Forelimb muscle (tissue), 1 donor: ENCODE measurements at regions not wholly inside any gene's neighbourhood (a gene's known extent, or its start where the extent isn't known, plus 50 kb on each side); places are given as distances from the start of the nearest gene placed in this dataset.
"Not testable (repeated sequence)": the region's sequence is repeated elsewhere in the genome, so short reads cannot be mapped to it uniquely, and the experiment has no call there.

Experiments
- DNase-seq: peaks from one replicate; pipeline ENCODE4 v3.0.0-alpha.2; 2013; ENCODE audit warnings: low read depth

DNA sequence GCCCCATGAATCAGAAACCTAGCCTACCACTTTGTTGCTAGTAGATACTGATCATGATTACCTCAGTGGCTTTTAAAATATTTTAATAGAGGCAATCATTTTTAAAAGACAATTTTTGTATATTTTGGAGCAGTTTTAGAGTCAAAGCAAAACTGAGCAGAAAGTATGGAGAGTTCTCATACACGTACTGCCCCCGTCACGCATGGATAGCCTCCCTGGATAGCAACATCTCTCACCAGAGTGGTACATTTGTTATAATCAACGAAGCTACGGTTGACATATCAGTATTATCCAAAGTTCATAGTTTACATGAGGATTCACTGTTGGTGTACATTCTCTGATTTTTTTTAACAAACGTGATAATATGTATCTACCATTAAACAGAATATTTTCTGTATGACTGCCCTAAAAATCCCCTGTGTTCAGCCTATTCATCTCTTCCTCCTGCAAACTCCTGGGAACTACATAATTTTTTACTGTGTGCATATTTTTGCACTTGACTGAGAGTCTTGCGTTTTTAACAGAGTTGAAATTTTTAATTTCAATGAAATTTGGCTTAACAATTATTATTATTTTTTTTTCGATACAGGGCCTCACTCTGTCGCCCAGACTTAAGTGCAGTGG, 1436.8 kb upstream of the PCDH9 start:
- no peak for DNase-seq

DNA sequence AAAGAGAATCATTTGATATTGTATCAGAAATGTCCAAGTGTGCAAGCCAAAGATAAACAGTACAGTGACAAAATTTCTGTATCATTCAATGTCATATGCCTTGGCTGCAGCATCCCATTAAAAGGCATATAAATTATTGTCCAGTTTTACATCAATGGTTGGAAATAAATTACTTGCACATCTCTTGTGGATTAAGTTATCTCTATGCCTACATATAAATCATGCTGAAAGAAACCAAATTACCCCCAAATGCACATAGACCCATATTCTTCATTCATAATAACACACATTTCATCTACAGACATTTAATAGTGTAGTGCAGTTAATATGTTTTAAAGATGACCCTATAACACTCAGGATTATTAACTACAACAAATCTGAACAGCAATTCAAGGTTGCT, 1415.7 kb upstream of the PCDH9 start:
- no peak for DNase-seq

DNA sequence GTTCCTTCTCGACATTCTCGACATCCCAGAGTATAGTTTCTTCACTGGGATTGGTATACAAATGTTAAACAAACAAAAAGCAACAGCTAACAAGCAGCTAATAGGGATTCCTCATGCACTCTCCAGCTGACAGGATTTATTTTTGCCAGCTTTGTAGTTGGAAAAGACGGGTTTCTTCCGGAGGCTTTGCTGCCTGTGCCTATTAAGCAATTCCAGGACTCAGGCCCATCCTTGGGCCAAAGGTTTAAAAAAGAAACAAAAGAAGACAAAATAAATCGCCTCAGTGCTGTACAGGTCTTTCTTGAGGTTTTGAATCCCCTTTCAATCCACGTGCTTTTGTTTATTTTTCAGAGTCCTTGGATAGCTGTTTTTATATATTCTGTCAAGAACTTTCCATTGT, 1414.5 kb upstream of the PCDH9 start:
- no peak for DNase-seq

DNA sequence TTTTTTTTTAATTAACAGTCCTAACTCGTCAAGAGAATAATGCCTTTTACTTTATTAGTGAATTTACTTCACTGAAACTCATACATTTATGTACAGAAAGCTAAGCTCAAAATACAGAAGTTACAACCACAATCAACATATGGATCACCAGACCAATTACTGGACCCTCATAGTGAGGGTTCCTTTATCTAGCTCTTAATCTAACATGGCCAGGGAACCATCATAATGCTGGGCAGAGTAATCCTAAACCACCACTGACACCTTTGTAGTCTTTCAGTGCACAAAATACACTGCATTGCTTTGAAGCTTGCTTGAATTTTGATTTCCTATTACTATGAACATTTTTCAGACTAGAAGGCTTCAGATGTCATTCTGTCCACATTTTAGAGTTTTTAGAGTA, 1406.6 kb upstream of the PCDH9 start:
- DNase-seq: no peak

DNA sequence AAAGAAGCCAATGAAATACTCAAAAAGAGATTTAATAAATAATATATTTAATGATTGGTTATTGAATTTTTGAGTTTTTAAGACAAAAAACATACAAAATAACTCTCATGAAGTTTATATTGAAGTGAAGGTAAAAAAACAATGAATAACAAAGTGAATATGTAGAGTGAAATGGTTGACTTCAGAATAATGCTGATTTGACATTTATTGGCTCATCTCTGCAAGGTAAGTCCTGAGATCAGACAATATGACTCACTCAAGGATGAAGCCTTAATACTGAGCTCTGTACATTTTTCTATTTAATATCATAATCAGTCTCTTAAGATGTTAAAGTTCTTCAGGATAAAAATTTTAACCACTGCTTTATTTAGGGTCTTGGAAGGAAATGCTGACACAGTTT, 1398.9 kb upstream of the PCDH9 start:
- no peak for DNase-seq

DNA sequence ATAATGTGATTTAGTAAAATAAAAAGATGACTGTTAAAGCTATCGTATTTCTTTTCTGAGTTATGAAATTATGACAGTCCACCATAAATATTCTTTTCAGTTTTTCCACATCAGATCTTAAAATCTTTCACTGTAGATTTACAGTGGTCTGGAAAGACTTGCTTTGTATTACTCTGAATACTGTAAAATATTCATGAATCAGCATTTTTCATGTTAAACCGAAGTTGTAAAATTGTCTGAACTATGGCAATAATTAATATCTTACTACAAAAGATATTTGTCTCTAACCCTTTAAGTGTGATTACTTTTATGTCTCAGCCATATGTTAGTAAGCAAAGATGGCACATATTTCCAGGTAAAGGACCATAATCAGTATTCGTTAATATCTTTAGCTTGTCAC, 1397.2 kb upstream of the PCDH9 start:
- DNase-seq: no peak

DNA sequence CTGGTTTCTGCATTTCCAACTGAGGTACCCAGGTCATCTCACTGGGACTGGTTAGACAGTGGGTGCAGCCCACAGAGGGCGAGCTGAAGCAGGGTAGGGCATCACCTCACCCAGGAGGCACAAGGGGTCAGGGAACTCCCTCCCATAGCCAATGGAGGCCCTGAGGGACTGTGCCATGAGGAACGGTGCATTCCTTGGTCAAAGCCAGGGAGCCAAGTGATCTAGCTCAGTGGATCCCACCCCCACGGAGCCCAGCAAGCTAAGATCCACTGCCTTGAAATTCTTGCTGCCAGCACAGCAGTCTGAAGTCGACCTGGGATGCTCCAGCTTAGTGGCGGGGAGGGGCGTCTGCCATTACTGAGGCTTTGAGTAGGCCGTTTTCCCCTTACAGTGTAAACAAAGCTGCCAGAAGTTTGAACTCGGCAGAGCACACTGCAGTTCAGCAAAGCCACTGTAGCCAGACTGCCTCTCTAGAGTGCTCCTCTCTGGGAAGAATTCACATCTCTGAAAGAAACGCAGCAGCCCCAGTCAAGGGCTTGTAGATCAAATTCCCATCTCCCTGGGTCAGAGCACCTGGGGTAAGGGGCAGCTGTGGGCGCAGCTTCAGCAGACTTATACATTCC, 1386.6 kb upstream of the PCDH9 start:
- DNase-seq: no peak

DNA sequence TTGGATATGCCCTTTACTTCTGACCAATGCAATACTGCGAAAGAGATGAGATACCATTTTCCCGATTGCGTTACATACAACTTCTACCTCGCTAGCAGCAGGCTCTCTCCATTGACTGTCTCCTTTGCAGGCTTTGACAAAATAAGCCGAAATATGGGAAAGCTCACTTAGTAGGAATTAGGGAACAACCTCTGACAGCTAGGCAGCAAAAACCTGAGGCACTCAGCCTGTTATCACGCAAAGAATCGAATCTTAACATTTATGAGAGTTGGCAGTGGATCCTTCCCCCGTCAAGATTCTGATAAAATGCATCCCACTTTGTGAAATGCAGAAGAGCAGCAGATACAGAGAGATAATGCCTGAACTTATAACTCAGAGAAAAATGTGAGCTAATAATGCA, 1379.5 kb upstream of the PCDH9 start:
- DNase-seq: no peak

DNA sequence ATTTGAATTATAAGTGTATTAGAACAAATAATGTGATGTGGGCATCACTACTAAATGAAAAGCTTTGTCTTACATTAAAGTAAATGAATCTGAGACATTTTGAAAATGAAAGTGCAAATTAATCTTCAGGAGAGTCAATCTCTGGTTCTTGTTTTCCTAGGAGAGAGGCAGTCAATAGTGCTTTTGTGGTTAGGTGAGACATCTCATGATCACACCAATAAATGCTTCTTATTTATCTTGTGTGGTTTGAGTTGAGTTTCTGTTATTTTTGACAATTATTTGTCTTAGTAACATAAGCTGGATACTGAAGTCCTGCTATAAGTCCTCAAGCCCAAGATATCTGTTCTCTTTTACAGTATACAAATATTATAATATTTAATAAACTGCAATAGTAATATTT, 1378.0 kb upstream of the PCDH9 start:
- no peak for DNase-seq

DNA sequence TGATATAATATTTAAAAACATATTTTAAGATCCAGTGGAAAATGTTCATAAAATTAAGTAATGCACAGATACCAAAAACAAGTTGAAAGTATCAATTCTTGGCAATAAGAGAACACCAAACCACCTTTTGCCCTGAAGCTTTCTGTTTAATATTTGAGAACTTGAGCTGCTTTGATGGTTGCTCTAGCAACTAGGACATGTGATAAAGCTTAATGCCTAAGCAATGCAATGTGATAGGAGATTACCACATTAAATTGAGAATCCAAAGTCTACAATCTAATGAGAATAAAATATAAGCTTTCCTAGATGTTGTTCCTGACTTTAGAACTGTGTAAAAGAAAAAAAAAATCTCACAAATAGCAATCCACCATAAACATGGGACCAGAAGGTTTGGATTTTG, 1367.5 kb upstream of the PCDH9 start:
- no peak for DNase-seq

DNA sequence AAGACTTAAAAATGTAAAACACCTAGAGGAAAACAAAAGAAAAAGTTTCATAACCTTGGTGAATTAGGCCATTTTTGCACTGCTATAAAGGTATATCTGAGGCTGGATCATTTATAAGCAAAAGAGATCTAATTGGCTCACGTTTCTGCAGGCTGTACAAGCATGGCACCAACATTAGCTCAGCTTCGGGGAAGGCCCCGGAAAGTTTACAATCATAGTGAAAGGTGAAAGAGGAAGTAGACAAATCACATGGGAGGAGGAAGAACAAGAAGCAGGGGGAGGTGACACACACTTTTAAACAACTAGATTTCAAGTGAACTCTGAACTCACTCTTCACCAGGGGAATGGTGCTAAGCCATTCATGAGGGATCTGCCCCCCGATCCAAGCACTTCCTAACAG, 1358.5 kb upstream of the PCDH9 start:
- DNase-seq: no peak

DNA sequence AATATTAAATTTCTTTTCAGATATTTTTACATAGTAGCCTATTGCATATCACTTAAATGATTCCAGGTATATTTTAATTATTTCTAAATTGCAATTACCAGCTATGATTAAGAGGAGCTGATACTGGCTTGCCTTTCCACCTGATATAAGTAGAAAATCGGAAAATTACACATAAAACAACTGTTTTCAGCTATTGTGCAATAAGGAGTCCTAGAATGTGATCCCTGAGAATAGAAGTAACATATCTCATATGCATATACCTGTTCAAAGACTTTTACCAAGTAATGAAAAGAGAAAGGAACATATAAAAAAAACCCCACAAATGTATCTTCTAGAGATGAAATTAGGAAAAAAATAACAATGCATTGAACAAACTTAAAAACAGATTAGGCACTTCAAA, 1354.6 kb upstream of the PCDH9 start:
- no peak for DNase-seq

DNA sequence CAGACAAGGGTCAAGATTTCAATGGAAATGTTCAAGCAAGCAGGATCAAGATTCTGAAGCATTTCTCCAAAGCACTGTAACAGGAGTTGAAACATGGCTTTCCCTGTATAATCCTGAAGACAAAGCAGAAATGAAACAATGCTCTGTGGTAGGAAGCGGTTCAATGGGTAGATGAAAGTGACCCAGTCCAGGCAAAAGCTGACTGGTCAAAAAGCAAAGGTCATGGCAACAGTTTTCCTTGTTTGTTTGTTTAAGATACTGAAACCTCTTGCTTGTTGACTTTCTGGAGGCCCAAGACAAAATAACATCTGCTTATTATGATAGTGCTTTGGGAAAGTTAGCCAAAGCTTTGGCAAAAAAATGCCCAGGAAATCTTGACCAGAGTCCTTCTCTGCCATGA, 1343.9 kb upstream of the PCDH9 start:
- no peak for DNase-seq

DNA sequence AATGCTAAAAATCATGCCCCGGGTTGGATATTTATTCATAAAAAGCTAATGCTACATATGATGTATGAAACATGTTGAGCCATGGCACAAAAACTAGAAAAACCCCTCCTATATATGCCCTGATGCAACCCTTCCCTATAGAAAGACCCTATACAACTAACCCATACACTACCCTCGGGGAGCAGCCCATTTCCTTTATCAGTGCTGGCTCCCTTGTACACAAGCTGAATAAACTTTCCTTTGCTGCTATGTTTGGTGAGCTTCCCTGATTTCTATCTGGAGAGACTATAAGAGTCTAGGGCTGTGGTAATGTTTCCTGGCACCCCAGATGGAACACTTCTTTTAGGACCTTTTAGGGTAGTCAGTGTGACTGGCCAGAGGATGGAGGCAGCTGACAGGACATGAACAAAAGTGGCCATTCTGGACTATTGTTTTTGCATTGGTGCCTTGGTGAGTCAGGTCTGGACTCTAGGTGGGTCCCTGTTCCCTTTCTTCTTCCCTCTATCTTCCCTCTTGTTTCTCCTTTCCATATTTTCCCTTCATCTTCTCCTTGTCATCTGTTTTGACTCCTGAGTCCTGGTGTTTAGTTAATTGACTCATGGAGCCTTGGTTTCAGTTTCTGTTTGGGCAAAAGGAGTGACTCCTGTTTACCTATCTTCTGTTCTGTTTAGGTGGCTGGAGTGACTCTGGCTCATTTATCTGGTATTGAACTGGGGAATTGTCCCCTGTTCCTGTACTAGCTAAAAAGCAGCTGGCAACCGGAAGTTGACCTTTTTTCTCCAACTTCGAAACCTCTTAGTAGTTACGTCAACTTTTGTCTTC, 1321.8 kb upstream of the PCDH9 start:
- DNase-seq: no peak

DNA sequence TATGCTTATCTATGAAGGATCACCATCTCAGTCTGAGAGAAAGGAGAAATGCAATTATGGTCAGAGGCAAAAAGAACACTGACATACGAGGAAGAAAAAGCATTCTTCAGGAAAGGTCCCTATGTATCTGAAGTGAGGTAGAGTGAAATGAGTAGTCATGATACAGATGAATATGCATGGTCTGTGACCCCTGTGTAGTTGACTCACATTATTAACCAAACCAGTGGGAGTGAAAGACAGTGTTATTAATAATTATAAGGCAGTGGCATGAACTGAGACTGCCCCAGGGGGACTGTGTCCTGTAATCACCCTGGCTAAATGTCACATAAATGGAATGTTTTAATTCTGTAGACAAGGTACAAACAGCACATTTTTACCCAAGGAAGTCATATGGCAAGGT, 1320.2 kb upstream of the PCDH9 start:
- no peak for DNase-seq

DNA sequence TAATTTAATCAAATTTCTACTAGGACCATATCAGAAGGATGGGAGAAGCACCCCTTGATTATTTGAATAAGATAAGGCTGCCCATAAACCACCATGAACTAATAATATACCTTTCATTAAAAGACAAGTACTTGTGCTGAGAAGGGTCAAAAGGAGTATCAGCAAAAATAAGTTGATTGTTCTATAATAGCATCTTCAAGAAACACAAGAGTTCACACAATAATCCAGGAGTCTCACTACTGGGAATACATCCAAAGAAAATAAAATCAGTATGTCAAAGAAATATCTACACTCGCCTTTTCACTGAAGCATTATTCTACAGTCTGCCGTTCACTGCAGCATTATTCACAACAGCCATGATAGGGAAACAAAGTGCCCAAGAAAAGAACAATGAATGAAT, 1310.1 kb upstream of the PCDH9 start:
- DNase-seq: no peak

DNA sequence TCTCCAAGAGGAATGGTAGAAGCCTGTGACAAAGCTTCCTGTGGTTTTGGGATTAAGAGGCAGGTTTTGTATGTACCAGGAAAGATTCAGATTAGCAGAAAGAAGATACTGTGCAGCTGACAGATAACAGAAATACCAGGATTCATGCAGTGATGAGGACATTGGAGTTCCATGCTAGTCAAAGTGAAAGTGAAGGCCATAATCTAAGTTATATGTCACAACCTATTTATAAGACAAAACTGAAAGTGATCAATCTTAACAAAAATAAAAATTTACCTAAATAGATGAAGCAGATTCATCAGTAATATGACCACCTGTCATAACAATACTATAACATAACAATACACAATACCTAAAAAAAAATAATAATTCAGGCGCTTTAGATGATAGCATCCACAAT, 1305.2 kb upstream of the PCDH9 start:
- DNase-seq: no peak

DNA sequence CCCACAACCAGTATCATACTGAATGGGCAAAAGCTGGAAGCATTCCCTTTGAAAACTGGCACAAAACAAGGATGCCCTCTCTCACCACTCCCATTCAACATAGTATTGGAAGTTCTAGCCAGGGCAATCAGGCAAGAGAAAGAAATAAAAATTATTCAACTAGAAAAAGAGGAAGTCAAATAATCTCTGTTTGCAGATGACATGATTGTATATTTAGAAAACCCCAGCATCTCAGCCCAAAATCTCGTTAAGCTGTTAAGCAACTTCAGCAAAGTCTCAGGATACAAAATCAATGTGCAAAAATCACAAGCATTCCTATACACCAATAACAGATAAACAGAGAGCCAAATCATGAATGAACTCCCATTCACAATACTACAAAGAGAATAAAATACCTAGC, 1297.0 kb upstream of the PCDH9 start:
- not testable (repeated sequence) for DNase-seq

DNA sequence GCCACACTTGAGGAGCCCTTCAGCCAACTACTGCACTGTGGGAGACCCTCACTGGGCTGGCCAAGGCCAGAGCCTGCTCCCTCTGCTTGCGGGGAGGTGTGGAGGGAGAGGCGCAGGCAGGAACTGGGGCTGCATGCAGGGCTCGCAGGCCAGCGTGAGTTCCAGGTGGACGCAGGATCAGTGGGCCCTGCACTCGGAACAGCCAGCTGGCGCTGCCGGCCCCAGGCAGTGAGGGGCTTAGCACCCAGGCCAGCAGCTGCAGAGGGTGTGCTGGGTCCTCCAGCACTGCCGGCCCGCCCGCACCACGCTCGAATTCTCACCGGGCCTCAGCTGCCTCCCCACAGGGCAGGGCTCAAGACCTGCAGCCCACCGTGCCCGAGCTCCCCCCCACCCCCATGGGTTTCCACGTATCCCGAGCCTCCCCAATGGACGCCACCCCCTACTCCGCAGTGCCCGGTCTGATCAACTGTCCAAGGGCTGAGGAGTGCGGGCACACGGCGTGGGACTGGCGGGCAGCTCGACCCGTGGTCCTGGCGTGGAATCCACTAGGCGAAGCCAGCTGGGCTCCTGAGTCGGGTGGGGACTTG, 1293.8 kb upstream of the PCDH9 start:
- no peak for DNase-seq

DNA sequence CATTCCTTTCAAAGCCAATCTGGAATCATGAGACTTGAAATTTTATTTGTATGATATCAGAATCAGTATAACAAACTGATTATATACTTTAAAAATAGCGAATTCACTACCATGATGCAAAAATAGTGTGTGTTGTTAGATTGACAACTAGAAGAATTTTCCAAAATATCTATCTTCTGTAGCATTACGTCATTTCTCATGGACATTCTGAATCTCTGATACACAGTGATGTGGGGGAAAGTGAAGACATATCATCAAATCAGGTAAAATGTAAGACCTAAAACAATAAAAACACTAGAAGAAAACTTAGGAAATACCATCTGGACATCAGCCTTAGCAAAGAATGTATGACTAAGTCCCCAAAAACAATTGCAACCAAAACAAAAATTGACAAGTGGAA, 1292.0 kb upstream of the PCDH9 start:
- no peak for DNase-seq

DNA sequence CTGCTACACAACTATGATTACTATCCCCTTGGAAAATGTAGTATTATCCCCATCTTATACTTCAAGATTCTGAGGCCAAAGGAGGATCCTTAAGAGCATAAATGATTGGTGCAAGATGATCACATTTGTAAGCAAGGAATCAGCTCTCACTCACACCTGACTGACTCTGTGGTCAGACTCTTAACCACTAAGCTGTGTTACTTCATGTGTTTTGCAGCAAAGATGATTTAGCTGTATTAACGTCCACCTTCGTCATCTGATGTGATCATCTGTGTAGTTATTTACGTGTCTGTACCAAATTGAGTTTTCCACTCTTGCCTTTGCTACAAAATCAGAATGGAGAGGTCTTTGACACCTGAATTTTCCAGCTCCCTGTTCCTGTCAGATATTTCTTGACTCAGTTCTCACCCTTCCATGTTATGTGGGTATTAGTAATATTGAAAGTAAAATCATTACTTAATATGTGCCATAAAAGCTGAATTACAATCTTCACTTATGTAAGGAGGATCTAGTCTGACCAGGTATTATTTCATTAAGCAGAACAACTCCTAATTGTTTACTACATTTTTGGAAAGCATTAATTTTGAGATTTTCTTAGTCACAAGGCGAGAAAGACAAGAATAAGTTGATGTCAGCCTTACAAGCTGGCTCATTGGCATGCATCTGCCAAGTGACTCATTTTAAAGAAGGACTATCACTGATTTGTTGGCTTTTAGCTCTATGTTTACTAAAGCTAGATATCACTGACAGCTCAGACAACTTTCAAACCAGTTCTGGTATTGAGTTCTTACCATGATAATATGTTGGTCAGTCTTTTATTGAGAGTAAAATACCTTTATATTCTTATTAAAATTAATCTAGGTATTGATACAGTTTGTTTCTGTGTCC, 1279.8 kb upstream of the PCDH9 start:
- DNase-seq: no peak
